AG10803 (cell line): ENCODE measurements at regions not wholly inside any gene's neighbourhood (a gene's known extent, or its start where the extent isn't known, plus 50 kb on each side); places are given as distances from the start of the nearest gene placed in this dataset.

Experiments used
- DNase-seq: peaks from one replicate; pipeline ENCODE4 v3.0.0; 2010; ENCODE audit warnings: low read depth
- H3K4me3 ChIP-seq: 2 replicates; pipeline ENCODE4 v1.5.1; 2011; ENCODE audit warnings: mild to moderate bottlenecking, low read length, control low read depth
- TF ChIP-seq, protein P1 (sequence below): conservative IDR thresholded peaks from 2 replicates; pipeline ENCODE4 v1.5.1; 2011; ENCODE audit warnings: mild to moderate bottlenecking, low read length, control low read depth, inconsistent platforms

DNA sequence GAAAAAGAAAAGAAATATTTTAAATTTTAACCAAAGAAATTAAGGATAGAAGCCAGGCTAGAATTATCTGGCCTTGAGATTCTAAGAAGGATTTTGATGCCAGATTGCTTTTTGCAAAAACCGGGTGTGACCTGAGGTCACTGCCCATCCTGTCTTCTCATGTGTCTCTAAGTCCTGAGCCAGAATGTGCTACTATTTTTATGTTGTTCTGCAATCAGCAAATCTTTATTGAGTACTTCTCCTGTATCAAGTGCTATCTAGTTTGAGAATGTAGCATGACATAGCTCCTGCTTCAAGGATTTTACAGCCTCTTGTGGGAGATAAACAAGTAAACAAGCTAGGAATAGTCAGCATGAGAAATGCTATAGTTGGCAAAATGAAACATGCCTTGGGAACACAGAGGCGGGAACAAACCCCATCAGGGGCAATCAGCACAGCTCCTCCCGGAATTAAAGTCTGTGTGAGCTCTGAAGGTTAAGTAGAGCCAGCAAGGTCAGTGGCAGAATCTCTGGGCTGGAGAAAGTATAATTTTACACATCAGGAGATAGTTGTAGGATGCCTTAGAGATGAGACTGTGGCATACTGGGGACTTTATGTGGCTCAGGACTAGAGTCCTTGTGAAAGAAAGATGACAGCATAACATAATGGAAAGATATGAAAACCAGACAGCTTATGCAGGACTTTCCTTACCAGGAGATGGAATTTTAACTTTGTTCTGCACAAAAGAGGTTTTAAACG, 899.5 kb upstream of the SLC10A2 start:
- no peak overlapping the region for H3K4me3 ChIP-seq
- TF ChIP-seq, protein P1, sequence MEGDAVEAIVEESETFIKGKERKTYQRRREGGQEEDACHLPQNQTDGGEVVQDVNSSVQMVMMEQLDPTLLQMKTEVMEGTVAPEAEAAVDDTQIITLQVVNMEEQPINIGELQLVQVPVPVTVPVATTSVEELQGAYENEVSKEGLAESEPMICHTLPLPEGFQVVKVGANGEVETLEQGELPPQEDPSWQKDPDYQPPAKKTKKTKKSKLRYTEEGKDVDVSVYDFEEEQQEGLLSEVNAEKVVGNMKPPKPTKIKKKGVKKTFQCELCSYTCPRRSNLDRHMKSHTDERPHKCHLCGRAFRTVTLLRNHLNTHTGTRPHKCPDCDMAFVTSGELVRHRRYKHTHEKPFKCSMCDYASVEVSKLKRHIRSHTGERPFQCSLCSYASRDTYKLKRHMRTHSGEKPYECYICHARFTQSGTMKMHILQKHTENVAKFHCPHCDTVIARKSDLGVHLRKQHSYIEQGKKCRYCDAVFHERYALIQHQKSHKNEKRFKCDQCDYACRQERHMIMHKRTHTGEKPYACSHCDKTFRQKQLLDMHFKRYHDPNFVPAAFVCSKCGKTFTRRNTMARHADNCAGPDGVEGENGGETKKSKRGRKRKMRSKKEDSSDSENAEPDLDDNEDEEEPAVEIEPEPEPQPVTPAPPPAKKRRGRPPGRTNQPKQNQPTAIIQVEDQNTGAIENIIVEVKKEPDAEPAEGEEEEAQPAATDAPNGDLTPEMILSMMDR, result no peak
- DNase-seq, result no peak

DNA sequence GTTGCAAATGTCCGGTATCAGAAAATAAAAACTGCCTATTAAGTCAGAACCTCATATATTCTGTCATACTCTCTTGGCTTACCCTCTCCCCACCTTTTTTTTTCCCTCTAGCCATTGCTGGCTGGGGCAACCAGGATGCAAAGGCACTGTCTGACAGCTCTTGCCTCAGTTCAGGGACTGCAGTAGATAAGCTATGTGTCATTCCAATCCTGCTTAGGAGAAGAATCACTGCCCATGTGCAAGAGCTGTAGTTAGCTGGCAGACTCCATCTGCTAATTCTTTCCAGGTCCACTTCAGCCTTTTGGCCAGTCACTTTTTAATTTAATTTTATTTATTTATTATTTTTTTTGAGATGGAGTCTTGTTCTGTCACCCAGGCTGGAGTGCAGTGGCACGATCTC, 895.6 kb upstream of the SLC10A2 start:
- H3K4me3 ChIP-seq, result no peak overlapping the region
- DNase-seq, result no peak
- TF ChIP-seq, protein P1, result no peak

DNA sequence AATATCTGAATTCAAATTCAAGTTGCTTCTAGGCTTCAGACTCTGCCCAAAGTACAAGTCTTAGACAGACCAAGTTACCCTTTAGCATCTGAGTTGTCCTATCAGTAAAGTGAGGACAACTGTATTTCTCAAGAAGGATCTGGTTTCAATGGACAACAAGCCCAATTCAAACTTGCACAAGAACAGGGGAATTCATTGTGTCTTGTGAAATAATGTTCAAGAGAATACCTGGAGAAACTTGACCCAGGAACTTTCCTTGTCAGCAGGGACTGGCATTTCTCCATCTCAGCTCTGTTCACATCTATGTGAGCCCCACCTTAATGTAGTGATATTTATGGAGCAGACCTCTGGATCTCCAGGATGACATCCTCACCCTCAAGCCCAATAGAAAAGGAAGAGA, 894.9 kb upstream of the SLC10A2 start:
- DNase-seq, result no peak
- no peak overlapping the region for H3K4me3 ChIP-seq
- TF ChIP-seq, protein P1, result no peak

DNA sequence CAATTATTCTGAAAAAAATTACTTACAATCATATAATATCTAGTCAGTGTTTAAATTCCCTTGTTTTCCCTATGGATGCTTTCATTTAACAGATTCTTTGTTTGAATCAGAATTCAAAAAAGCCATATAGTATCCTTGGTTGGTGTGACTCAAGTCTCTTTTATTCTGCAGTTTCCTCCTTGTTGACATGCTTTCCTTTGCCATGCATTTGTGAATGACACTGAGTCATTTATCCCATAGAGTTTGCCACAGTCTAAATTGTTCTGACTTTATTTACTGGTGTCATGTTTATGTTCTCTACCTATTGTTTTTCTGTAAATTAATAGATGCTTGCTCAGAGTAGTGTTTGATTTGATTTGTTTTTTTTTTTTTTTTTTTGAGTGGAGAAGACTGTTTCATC, 893.8 kb upstream of the SLC10A2 start:
- no peak overlapping the region for H3K4me3 ChIP-seq
- no peak for DNase-seq
- TF ChIP-seq, protein P1, result no peak

DNA sequence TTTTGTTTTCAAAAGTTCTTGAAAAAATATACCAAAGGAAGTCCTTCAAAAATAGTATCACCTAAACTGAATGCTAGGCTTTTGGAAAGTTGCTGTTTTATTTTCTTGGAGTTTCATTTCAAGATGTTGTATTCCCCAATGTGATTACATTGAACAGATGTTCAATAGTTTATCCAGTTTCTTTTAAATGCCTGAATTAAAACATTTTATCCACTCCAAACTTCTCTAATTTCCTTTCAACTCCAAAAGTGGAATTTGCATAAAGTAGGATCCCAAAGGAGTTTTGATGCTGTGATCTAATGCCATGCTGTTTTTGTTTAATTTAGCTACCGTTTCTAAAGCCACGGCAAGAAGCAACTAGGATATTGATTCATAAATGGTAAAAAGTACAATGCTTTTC, 892.5 kb upstream of the SLC10A2 start:
- TF ChIP-seq, protein P1, result no peak
- H3K4me3 ChIP-seq, result no peak overlapping the region
- DNase-seq, result no peak

DNA sequence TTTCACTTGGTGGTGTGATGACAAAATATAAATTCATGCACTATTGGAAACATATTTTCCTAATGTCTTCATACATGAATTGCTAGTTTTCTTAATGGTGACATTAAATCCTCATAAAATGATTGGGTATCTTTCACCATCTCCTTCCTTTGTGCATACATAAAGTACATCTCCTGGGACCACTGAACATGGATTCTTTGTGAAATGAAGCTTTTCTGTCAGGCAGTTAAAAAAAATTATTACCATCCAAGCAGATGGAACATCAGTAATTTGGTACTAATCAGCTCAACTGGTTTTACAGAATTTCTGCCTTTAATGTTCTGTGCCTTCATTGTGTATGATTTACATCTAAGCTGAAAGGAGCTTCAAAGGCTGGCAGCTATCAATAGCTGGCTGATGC, 891.7 kb upstream of the SLC10A2 start:
- DNase-seq, result no peak
- H3K4me3 ChIP-seq, result no peak overlapping the region
- TF ChIP-seq, protein P1, result no peak

DNA sequence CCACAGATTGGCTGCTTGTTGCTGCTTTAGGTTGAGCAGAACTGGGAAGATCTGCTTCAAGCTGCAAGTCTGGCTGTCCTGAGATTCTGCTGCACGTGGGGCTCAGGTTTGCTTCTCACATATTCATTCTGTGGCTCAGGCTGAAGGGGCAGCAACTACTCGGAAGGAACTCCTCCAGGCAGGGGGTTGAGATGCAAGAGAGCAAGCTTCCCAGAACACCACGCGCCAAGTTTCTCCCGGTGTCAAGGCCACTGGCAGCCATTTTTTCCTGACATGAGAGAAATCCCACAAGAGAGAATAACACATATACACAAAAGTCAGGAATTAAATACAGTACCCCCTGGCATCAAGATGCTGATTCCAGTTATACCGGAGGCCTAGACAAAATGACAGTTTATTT, 887.6 kb upstream of the SLC10A2 start:
- TF ChIP-seq, protein P1, result no peak
- H3K4me3 ChIP-seq, result no peak overlapping the region
- no peak for DNase-seq
